Activated CD8-positive, alpha-beta memory T cell treated with anti-CD3 and anti-CD28 coated beads, Interleukin-2, amount 50 U/mL, for 1 hour (primary cell): ENCODE measurements at regions not wholly inside any gene's neighbourhood (a gene's known extent, or its start where the extent isn't known, plus 50 kb on each side); places are given as distances from the start of the nearest gene placed in this dataset.
"Not testable (repeated sequence)": the region's sequence is repeated elsewhere in the genome, so short reads cannot be mapped to it uniquely, and the experiment has no call there.

Experiments
- DNase-seq: peaks from one replicate; pipeline ENCODE4 v3.0.0-alpha.2; 2020; ENCODE audit errors: extremely low read depth

DNA sequence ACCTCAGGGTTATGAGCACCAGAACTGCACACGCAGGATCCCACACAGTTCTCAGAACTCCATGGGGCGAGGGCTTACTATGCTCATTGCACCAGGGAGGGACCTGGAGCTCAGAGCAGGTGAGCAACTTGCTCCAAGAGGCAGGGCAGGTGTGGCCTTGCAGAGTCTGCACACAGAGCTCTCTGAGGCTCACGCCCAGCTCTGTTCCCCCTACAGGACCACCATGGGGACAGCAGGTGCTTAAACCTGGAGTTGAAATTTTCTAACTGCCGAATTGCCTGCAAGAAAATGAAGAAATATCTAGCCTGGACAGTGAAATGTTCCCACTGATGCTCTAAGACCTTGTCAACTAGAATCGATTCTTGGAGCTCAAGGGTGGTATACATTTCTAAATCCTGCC, 49.9 kb upstream of the MSMB start:
- not testable (repeated sequence) for DNase-seq

DNA sequence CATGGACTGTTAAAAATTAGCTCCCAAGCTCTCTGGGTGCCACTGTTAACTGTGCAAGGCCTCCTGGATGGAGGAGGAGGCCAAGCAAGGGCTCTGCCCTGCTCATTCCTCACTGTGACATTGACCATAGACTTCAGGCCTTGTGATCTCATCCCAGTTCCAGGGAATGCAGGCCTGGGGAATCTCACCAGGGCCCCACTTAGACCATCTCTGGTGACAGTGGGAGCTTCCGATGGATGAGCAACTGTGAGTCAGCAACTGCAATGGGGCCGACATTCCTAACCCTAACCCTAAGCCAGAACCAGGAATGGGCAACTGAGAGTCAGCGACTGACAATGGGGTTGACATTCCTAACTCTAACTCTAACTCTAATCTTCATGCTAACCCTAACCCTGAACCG, 50.4 kb upstream of the MSMB start:
- DNase-seq, result no peak

DNA sequence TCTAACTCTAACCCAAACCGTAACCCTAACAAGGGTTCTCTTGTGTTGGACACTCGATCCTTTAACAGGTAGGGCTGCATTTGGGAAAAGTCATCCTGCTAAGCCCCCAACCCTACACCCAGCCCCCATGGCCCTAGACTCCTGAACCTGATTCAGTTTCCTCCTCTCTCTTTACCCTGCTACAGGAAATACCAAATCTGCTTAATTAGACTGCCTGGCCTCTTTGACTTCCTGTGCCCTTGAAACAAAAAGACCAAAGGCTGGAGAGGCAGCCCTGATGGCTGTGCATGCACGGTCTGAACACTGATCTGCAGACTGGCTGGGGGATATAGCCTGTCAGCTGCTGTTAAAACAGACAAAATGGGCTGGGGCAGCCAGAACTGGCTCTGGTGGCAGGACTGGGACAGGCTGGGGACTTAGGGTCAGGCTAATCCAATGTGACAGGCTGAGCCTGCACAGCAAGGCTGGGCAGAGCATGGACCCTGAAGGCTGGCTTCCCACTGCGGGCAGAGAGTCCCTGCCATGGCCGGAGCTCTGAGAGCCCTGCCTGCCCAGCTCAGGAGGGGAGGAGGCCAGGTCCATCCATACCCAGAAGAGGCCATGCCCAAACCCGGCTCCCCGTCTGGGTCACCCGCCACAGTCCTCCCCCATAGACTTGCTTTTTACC, 51.0 kb upstream of the MSMB start:
- no peak for DNase-seq

DNA sequence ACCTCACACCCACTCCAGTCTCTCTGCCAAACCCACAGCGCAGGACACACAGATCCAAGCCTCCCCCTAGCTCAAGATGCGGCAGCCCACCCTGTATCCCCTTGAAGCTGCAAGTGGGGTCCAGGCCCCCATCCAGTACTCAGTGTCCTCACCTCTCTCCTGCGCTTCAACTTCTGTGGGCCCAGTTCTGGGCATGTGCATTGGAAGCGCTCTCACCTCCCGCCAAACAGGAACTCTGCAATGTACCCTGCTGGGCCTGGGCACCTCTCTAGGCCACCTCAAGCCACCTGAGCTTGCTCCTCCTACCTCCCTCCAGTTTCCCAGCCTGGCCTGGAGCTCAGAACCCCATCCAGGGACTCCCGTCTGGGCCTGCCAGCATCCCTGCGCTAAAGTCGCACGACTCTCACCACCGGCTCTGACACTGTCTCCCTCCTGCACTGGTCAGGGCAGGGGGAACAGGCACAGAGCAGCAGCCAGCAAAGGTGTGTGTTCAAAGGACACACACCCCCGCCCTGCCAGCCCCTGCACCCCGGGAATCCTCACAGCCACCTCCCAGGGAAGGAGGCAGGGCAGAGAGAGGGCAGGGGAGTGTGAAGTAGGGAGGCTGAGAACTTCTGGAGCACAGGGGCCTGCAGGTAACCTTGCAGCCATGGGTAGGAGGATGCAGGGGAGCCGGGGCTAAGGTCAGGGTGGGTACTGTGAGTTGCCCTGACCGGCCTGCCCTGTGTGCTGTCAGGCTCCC, 51.7 kb upstream of the MSMB start:
- no peak for DNase-seq

DNA sequence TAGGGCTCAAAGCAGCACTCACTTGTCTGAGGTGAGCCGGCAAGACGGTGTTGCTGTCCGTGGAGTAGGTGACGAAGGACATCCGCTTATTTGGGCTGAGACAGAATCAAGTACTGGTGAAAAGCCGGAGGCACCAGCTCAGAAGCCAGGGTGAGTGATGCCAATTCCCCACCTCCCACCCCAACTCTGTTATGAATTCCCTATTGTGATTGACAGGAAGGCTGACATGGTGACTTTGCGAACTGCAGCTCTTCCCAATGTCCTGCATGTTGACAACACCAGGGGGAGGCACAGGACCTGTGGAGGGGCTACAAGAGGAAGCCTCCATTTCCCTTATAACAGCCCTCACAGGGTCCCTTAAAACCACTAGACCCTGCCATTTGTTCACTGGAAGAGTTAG, 52.3 kb upstream of the MSMB start:
- no peak for DNase-seq

DNA sequence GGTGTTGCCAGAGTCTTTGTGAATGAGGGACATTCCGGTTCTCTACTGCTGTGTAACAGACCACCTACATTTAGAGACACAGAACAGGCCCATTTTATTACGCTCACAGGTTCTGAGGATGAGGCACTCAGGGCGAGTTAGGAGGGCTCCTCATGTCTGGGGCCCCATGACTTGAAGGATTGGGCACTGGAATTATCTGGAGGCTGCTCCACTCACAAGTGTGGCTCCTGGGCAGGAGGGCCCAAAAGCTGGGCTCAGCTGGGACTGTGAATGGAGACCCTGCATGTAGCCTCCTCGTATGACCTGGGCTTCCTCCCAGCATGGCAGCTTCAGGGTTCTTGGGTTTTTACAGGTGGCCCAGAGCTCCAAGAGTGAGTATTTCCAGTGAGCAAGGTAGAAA, 52.9 kb upstream of the MSMB start:
- not testable (repeated sequence) for DNase-seq

DNA sequence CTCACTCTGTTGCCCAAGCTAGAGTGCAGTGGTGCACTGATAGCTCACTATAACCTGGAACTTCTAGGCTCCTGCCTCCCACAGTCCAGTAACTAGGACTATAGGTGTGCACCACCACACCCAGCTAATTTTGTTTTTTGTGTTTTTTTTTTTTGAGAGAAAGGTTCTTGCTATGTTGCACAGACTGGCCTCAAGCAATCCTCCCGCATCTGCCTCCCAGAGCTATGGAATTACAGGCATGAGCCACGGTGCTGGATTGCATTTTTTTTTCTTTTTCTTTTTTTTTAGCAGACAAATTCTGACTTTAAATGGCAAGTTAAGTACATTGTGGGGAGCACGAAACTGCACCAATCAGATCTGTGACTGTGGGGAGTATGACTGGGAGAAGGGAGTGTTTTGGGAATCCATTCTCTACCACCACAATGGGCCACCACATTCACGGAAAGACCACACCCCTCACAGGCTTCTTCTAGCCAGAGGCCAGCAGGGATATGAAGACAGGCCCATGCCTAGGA, 58.1 kb upstream of the MSMB start:
- DNase-seq, result no peak

DNA sequence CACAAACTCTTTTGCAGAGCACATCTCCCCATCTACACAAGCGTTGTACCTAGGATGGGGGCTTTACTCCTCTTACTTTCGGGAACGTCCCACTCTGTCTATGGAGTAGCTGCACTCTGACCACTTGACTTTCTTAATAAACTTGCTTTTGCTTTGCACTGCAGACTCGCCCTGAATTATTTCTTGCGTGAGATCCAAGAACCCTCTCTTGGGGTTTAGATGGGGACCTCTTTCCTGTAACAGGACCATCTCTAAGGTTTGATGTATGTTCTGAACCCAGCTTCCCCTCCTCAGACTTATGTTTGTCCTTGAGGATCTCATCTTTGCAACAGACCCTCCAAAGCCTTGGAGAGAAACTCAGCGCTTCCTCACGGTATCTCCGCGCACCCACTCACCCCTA, 59.3 kb upstream of the MSMB start:
- not testable (repeated sequence) for DNase-seq

DNA sequence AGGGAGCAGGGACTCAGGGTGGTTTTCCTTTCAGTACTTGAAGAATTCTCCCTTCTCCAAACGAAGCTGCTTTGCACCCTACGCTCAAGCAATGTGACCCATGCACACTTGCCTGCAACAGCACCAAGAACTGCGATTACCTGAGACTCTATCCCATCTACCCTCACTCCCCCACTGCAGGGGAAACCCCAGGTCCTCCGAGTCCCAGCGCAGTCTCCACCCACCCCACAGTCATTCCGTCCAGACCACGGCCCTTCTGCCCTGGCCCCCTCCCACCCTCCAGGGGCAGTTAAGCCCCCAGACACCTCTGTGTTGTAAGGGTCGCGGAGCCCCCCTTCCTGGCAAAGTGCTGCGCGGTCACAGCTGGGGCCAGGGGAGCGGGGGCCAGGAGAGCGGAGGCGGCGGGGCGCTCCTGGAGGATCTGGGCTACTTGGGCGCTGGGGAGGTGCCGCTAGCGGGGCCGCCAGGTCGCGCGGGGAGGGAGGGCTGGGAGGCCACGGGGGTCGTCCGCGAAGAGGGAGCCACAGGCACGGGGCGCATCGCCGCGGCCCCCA, 59.9 kb upstream of the MSMB start:
- DNase-seq, result not testable (repeated sequence)

DNA sequence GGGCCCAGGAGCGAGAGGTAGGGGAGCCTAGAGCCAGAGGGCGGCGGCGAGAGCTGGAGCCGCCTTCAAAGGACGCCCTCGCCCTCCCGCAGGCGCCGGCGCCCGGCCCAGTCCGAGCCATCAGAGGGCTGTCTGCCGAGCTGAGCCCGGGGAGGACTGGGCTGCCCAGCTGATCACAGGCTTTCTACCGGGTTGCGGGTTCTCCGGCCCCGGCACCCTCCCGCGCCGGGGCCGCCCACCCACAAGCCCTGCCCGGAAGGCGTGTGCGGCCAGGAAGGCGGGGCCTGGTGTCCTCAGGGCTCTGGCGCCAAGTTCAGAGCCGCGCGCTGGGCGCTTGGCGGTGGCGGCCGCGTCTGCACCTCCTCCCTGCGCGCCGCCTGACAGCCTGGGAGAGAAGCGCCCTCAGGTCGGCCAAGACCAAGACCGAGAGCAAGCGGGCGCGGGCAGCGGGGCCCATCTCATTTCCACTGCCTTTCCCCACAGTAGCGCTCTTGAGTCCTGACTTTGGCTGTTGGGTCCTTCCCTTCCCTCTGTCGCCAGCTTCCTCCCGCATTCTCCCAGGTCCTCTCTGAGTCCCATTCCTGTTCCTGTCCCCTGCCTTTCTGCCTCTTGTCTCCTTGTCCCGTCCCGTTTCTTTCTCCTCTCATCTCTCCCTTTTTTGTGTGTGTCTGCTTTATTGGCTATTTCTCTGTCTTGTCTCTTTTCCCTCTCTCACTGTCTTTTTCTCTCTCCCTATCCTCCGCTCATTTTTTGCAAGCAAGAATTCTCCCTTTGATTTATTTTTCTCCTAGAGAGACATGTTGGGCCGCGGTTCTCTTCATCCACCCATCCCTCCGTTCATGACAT, 60.6 kb upstream of the MSMB start:
- DNase-seq, result no peak

DNA sequence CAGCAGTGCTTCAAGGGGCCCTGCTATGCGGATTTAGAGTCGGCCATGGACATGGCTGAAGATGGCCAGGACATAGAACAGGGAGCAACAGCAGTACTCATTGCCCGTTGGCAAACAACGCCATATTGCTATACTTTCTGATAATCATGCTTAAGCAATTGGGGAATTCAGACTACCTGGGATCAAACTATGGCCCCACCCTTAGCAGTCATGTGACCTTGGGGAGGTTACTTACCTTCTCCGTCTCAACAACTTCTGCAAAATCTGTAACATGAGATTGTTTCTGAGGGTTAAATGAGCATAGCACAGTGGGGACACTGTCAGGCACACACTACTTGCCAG, 62.1 kb upstream of the MSMB start:
- DNase-seq, result not testable (repeated sequence)

DNA sequence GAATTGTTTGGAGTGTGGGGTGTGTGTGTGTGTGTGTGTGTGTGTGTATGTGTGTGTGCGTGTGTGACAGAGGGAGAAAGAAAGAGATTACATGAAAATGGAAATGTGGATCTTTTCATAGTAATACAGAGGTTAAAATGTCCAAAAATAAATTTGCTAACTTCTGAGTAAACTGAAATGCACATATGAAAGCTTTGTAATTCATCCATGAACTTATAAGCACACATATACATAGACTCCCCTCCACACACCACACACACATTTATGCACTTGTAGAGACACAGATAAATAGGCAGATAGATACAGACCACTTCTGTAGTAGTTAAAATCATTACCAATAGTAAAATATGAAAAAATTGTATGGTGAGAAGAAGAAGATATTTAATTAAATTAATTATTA, 108.2 kb upstream of the MSMB start:
- not testable (repeated sequence) for DNase-seq

DNA sequence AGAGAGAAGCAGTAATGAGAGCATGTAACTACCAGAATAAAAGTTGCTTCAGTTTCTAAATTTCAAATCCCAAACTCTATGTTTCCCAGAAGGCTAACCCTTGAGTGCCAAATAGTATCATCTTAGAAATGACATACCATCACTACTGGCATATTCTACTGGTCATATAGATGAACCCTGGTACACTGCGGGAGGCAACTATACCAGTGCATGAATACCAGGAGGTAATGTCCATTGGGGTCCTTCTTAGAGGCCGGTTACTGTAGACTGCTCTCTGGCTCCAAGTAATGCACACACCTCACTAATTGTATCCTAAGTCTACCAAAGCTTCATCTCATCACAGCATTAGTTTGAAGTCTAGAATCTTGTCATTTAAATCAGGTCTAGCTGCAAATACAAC, 108.6 kb upstream of the MSMB start:
- not testable (repeated sequence) for DNase-seq

DNA sequence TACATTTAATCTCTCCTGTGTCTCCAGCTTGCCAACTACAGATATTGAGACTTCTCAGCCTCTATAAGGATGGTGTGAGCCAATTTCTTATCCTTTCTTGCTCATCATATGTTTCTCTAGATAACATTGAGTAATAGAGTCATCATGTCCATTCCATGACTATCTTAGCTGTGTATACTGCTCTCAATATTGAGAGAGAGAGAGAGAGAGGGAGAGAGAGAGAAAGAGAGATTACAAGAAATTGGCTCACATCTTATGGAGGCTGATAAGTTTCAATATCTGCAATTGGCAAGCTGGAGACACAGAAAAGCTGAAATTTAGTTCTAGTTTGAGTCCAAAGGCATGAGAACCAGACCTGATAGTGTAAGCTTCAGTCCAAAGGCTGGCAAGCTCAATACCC, 110.8 kb upstream of the MSMB start:
- not testable (repeated sequence) for DNase-seq

DNA sequence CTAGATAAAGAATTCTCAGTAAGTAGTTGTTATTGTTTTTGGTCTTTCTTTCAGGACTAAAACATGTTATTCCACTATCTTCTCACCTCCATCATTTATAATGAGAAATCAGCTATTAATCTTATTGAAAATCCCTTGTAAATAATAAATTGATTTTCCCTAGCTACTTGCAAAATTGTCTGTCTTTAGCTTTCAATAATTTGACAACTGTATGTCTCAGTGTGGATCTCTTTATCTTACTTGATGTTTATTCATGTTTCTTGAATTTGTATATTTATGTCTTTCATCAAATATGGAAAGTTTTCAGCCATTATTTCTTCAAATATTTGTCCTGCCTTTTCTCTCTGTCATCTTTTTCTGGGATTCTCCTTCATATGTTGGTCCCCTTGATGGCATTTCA, 117.1 kb upstream of the ANTXRL start:
- DNase-seq, result no peak

DNA sequence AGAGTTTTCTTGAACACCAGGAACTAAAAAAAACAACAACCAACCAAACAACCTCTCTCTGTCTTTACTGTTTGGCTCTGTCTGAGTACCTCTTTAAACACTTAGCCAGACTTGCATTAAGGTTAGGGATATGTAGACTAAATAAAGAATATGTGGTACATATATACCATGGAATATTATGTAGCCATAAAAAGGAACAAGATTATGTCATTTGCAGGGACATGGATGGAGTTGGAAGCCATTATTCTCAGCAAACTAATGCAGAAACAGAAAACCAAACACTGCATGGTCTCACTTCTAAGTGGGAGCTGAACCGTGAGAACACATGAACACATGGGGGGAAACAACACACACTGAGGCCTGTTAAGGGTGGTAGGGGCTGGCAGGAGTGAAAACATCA, 116.0 kb upstream of the ANTXRL start:
- DNase-seq, result no peak

DNA sequence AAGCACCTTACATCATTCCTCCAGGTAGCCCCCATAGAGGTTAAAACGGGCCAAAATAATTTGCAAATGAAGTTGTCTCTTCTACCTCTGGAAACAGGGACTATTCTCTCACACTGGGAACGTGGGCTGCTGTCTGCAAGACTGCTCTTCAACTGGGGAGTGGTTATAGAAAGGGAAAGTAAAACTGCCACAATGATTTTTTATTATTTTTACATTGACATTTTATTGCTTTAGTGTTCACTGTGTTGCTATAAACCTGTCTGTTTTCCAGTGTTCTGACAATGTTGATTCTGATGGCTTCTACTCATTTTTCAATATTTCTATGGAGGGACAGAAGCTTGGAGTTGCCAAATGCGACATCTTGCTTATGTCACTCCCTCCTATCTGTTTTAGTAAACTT, 115.1 kb upstream of the ANTXRL start:
- no peak for DNase-seq

DNA sequence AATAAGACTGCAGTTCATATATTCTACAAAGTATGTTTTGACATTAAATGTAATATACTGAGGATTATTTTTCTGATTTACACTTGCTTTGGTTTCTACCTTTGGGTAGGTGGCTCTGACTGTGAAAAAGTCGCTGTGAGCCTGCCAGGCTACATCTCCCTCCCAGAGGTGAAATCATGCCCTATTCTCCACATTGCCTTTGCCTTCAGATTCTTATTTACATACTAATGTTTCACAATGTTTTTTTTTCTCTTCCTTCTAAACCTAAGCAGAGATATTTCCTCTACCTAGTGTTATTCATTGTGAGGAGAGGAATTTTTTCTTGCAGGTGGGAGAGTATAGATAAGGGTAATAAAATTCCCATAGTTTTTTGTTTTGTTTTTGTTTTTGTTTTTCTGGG, 111.5 kb upstream of the ANTXRL start:
- no peak for DNase-seq

DNA sequence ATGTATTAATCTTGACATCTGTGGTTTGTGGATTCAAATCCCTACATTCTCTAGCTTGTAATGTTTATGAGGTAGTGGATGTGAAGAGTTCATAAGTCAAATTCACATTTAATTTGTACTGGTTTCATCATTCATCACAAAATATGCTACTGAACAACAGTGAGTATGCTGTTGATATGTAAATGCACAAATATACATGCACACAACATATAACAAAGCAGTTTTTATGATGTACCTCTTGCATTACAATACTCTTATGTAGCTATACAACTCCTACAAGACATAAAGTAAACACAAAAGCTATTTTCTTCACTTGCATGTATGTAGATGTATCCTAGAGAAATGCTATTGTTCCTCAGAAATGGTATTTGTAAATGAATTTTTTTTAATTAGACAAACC, 111.0 kb upstream of the ANTXRL start:
- no peak for DNase-seq

DNA sequence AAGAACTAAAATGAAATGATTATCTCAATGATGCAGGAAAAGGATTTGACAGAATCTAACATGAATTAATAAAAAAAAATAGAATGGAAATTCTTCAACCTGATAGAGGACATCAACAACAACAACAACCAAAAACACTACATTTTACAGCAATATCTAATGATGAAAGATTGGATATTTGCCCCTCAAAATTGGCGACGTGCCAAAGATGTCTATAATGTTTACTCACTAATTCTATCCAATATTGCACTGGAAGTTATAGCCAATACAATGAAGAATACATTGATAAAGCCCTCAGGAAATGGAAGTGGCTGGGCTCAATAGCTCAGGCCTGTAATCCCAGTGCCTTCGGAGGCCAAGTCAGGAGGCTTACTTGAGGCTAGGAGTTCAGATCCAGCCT, 99.4 kb upstream of the ANTXRL start:
- DNase-seq, result not testable (repeated sequence)

DNA sequence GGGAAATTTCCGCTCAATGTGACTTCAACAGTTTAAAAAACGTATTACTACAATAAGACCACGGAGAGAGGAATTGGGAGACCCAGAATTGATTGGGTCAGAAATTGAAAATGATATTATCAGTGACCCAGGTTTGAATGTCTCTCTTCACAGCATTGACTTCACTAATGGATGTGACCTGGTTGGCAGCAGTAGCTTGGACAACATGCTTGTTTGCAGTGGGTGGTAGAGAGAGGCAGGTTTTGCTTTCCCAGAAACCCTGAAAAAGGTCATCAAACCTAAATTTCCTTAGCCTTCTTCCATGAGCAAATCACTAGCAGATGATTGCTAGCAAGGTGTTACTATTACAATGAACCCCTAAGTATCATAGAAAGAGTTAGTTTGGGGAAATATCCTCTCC, 89.7 kb upstream of the ANTXRL start:
- DNase-seq, result no peak

DNA sequence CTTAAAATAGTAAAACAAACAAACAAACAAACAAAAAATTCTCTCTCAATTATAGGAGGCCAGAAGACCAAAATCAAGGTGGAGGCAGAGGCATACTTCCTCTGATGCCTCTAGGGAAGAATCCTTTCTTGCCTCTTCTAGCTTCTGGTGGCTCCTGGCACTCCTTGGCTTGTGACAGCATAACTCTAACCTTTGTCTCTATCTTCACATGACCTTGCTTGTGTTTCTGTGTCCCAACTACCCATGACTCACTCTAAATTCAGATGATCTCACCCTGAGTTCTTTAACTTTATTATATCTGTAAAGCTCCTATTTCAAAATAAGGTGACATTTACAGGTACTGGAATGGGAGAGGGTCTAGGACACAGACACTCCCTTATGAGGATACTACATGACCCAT, 88.3 kb upstream of the ANTXRL start:
- DNase-seq, result no peak
